Stimulated activated CD4-positive, alpha-beta T cell treated with anti-CD3 and anti-CD28 coated beads, Interleukin-4, amount 100 ng/mL, for 48 hours (primary cell): ENCODE measurements at regions not wholly inside any gene's neighbourhood (a gene's known extent, or its start where the extent isn't known, plus 50 kb on each side); places are given as distances from the start of the nearest gene placed in this dataset.
"Not testable (repeated sequence)": the region's sequence is repeated elsewhere in the genome, so short reads cannot be mapped to it uniquely, and the experiment has no call there.

Experiments
- DNase-seq, 2 donors: peaks; one replicate each; pipeline ENCODE4 v3.0.0-alpha.2; 2020; ENCODE audit warnings: low read depth in 2 of 2

DNA sequence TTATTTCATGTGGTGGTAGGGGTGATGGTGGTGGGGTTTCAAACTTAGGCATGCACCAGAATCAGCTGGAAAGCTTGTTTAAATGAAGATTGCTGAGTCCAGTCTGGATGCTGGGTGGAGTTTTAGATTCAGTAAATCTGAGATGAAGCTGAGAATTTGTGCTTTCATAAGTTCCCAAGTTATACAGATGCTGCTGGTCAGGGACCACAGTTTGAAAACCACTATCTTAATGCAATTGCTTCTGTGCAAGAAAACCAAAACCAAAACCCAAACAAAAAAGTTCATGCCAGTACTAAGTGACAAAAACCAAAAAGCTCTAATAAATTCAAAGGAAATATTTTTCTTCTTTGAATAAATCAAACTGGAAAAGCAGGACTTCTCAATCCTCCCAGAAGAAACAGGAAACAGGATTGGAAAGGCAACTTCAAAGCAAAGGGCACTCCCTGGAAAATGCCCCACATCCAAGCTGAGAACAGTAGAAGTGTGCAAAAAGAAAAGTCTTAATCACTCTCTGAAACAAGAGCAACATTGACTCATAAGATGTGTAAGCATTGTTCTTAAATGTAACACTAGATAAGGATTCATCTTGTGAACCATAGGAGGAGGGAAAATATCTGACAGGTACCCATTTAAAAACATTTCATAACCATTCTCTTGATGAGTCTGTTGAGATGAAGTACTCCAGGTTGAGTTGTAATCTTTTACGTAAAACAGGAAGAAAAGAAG, 481.5 kb upstream of the HSF2 start:
- no peak for DNase-seq

DNA sequence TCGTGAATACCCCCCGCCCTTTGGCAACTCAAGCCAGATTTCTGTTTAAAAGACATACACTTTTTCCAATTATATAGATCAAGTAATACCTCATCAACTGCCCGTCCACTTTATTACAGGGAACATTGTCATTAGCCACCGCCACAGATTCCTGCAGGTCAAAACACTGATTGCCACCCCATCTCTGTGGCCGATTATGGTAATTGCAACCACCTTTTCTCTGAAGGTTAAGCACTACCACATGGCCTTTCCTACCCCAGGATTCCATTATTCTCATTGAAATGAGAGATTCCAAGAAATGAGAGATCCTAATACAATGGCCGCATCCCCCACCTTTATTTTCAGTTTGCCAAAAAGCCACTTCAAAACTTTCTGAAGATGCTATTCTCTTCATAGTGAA, 478.8 kb upstream of the HSF2 start:
- DNase-seq = no peak

DNA sequence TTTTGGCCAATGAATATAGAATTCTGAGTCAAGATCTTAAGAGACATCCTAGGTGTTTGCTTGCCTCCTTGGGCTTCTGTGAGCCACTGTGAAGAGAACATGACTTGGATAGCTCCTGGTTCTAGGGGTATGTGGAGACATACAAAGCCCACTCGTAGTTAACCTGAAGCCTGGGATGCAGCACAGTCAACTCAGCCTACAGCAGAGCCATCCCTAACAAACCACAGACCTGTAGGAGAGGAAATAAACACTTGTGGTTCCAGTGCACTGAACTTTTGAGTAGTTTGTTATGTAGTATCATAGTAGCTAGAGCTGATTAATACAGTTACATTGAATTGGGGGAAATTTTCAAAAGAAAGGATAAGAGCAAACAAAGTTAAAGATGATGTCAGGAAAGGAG, 474.4 kb upstream of the HSF2 start:
- DNase-seq = no peak

DNA sequence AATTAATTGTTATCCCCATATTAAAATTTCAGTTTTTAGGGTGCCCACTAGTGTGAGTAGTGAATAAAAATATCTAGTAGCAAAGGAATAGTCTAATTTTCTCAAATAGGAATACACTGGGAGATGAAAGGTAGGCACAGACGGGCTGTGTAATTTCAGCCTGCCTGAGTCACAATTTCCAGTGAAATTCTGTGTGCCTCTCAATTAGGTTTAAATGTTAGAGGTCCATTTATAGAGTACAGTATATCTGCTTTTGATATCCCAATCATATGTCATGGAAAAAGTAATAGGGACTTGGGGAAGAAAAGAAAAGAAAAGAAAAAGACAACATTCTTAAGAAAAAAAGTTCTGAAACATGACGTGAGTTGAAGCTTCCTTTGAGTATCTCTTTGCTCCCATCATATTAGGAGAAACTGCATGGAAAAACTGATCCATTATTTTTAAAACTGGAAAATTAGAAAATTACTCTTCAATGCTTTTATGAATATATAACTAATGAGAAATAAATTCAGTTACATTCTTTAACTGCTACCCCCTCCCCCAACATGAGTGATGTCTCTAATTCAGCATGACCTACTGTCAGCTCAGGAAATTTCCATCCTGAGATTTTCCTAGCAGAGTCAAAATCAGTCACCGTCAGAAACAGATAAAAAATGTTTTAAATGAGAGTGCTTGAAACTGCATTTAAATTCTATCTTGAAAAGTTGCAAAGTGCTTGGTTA, 473.8 kb upstream of the HSF2 start:
- no peak for DNase-seq

DNA sequence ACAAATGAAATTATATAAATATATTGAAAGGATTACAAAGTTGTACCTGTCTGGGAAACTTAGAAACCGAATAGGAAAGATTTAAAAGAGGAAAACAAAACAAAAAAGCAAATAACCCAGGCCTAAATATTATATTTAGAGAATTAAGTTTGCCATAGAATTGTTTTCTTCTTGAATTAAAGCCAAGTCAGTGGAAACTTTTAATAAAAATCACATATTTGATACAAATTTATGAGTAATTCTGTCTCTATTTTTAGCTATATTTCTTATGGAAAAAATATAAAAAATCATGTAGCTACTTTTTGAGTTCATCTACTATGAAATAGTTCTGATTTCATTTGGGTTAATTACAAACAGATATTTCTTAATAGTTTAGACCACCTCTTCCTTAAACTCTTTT, 470.2 kb upstream of the HSF2 start:
- DNase-seq = no peak

DNA sequence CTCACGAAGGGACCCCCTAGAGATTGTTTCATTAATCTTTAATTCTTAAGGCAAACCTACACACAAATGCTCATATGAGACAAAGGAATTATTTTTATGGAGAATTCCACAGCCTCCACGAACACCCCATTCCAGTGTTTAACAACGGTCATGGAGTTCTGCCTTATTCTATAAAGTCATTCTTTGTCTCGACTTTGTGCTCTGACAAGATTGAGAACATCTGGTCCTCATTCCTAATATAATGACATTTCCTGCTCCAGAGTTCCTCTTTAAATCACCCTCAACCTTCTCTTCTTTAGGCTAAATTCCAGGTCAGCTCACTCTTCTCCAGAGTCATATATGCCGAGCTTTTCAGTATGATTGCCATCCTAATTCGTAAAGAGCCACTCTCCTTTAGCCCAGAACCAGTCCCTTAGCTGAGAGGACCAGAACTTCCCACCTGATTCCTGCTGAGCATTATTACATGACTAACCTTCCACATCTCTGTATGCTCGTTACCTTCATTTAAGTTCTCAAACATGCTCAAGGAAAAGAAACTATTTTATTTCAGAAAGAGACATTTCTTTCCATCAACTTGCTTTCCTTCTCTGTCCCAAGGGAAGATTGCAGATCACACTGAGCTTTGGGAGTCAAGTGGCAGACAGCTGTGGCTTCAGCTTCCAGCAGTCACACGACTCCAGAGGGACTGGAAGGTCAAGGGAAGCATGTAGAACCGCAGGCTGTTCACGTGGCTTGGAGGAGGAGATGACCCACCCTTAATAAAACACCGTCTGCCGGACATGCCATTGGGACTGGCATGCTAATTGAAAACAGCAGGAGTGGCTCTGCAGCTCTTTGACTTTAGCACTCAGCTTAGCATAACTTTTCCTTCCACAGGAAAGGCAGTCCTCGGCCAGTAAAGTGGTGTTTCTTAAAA, 467.1 kb upstream of the HSF2 start:
- no peak for DNase-seq

DNA sequence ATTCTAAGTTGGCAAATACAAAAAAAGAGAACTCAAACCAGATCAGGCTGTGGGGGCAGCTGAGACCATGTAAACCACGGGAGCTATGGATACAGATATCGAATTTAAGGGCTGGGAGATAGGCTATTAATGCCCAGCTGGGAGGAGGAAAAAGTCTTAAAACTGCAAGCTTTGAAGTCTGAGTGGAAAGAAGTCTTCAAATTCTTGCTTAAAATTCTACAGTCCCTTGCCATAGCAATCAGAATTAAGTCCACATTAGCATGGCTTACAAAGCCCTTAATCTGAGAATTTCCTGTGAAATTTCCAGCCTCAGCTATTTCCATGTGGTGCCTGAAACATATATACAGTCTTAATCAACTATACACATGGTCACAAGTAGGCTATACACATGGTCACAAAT, 465.0 kb upstream of the HSF2 start:
- no peak for DNase-seq

DNA sequence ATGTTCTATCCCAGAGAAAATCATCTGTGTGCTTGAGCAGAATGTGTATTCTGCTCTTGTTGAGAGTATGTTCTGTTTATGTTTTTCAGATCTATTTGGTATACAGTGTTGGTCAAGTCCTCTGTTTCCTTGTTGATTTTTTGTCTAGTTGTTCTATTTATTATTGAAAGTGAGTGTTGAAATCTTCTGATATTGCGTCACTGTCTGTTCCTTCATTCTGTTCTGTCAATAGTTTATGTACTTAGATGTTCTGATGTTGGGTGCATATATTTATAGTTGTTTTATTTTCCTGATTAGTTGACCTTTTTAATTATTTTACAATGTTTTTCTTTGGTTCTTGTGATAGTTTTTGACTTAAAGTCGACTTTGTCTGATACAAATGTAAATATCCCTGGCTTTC, 458.7 kb upstream of the HSF2 start:
- no peak for DNase-seq

DNA sequence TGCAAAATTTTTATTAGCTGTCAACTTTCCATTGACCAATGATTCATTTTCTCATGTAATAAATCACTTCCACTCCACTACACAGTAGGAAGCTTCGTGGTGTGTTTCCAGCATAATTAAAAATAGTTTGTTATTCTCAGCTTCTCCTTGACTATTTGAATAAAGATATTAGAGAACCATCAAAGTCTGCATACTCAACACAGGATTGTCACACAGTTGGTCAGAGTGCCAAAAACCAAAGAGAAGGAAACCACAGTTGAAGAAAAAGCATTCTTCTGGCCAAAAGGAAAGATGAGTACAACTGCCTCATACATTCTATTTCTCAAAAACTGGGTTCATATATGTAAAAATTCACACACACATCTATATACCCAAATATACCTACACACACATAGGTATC, 455.1 kb upstream of the HSF2 start:
- no peak for DNase-seq

DNA sequence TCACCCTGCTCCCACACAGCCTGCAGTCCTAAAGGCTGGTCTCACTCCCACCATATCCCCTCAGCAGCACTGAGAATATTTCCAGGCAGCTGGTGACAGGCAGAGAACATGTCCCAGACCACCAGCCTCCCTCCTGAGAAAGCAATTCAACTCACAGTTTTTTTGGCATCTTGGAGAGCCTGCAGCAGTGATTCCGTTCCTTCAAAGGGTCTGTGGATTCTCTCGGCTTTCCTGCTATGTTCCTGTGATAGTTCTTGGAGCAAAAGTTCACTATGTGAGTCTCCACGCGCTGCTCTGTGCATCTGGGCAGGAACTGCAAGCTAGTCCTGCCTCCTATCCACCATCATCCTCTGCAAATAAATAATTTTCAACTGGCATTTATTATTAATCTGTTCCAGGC, 448.3 kb upstream of the HSF2 start:
- DNase-seq = no peak

DNA sequence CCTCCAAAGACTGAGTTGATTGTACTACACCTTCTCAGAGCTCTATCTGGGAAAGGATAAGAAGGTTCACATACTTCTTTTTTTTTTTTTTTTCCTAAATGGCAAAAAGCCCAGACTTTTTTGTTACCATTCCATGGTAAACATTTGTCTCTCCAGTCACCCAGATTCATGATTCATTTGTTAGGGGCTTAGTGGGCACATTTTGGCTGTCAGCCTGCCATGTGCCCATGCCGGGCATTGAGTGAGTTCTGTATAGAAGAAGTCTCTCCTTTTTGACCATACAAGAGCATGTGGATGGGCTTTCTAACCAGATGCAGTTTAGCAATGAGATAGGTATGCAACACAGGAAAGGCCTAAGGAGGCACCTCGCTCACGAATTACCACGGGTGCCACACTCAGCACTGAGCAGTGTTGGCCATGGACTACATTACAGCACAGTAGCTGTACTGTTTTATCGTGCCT, 447.5 kb upstream of the HSF2 start:
- DNase-seq = no peak

DNA sequence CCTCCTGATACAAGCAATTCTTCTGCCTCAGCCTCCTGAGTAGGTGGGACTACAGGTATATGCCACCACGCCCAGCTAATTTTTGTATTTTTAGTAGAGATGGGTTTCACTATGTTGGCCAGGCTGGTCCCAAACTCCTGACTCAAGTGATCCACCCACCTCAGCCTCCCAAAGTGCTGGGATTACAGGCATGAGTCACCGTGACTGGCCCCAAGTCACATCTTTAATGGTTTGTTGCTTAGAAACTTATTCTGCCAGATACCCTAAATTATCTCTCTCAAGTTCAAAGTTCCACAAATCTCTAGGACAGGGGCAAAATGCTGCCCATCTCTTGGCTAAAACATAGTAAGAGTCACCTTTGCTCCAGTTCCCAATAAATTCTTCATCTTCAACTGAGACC, 444.1 kb upstream of the HSF2 start:
- DNase-seq = not testable (repeated sequence)

DNA sequence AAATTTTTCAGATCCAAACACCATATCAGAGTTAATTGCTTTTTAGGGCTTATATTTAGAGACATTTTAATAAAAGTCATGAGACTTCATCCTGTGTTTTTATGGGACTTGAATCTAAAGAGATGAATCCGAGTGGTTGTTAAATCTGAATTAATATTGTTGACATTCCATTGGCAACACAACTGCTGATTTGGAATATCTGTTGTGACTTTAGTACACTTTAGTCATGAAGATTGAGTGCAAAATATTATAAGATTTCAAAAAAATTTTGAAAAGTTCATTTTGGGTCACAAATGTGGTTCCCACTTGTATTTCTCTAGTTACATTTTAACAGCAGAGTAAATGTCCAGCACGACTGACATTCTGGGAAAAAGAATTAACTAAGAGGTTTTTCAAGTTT, 442.7 kb upstream of the HSF2 start:
- DNase-seq = no peak

DNA sequence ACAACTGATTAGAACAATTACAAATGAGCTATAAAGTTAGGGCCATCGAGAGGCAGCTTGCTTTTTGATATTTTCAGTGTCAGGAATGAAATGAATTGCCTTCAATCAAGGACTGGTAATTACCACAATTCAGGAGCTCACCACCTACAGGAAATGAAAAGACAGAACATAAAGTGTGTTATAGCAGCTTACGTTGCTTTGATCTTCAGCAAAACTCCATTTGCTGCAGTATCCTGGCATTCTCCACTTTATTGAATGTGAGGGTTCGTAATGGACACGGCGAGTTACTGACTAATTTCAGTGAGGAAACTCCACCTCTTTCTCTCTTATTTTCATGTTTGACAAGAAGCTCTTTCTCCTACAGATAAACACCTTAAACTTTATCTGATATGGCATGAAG, 440.0 kb upstream of the HSF2 start:
- no peak for DNase-seq

DNA sequence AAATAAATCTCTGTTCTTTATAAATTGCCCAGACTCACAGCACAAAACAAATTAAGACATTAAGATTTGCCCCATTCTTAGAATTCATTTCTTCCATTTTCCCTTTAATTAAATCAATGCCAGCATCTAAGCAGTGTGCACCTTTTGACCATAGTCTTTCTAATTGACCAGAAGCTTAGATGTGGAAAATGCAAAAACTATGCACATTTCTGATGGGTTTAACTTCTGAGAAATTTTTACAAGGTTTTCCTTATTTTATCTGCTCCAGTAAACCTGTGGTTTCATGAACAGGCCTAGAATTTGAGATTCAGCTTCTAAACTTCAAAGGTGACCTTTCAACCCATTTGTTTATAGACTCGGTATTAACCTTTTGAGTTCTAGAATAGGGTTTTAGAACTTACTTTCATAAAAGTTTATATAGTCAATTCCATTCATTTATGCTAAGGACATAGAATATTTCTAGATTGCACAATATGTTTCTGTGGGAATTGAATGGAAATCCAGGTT, 437.8 kb upstream of the HSF2 start:
- no peak for DNase-seq

DNA sequence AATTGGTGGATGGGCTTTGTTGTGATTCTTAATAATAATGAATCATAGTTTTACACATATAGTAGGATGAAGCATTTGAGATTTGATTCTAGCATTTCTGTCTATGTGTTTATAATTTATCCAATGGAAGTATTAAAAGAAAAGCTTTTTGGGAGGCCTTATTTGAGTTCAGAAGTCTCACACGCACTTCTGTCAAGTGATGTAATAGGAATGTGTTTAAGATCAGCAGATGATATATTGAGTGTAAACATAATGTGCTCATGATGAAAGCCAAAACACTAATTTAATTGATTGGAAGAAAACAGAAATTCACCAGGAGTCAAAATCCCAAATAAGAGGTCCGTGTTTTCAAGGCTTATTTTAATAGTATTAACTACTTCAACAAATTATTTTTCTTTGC, 435.6 kb upstream of the HSF2 start:
- no peak for DNase-seq

DNA sequence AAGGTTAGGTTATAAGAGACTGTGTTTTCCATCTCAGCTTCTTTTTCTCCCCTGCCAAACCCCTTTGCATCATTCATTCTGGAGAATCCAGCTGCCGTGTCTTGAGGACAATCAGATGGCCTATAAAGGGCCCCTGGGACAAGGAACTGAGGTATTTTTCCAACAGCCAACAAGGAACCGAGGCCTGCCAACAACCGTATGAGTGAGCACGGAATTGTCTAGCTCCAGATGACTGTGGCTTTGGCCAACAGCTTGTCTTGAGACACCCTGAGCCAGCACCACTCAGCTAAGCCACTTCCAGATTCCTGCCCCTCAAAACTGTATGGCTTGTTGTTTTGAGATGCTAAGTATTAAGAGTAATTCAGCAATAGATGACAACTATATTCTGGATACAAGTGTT, 433.7 kb upstream of the HSF2 start:
- DNase-seq = no peak

DNA sequence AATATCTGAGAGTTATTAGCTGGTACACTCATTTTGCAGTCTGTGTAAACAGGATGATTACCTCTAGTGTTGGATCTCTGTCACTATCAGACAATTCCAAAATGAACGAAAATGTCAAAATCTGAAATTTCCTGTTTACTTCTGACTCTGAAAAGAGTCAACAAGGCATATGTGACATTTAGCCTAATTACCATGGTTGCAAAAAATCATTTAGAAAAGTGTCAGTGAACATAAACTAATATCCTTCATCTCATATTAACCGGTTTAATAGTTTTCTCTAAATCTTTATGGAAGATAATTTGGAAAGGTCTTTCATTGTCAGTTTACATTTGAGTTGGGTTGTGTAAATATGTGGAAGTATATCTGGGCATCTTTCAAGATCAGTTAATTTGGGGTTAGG, 431.8 kb upstream of the HSF2 start:
- no peak for DNase-seq

DNA sequence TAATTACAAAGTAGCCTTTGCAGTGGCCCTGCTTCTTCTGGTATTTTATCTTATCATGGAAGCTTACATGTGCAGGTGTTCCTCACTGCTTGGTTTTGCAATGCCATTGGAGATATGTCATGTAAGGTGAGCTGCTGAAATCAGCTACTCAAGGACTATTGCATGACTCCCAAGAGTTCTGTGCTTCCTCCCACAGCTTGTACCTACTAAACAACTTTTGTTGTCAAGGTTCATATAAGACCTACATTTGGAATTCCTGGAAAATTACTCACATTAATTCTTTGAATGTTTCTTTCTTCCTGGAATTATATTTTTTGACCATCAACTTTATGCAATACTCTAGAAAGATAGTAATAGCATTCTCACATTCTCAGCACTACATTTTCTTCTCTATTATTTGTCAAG, 427.5 kb upstream of the HSF2 start:
- no peak for DNase-seq

DNA sequence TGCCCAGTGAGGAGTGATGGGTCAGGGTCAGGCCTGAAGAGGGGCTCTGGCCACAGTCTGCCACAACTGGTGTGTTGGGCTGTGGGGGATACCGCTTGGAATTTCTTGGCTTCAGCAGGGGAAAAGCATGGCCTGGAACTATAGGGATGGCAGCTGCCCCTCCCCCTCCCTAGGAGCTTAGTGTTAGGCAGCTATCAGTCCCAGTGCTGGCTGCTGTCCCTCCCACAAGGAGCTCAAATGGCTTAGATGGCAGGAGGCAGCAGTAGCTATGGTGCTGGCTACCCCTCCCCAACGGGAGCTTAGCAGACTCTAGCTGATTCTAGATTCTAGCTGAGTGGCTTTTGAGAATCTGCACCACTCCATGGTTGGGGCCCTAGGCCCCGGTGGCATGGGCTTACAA, 414.5 kb upstream of the HSF2 start:
- DNase-seq = no peak

DNA sequence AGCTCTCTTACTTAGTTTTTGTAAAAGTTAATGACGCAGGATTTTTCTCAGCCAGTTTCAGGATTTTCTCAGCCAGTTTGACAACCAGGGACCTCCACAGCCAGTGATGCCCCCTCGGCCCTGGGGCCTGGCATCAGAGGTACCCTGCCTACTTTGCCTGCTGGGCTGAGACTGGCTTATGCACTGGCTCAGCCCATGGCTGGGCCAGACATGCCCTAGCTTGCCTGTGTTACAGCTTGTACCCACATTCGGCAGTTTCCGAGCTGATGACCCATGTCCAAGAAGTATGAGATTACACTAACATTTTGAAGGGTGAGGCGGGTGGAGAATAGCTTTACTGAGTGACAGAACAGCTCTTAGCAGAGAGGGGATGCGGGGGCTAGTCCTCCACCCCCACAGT, 406.1 kb upstream of the HSF2 start:
- DNase-seq = no peak

DNA sequence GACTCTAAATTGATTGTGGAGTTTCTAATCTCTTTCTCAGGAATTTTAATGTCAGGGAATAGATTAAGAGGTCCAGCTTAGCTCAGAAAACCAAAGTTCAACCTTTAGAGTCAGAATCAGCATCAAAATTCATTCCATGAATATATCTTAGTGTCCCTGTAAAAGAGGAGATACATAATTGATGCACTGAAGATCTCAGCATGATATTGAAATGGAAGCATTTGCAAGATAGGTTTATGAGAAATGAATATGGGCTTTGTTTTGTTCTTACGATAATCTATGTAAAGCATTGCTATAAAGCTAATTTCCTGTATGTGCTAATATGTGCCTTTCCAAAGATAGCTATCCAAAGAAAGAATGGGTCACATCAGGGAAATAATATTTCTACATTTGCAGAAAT, 404.5 kb upstream of the HSF2 start:
- DNase-seq = no peak
